Pancreas (tissue), 10 donors: ENCODE measurements at regions not wholly inside any gene's neighbourhood (a gene's known extent, or its start where the extent isn't known, plus 50 kb on each side); places are given as distances from the start of the nearest gene placed in this dataset.
"Not testable (repeated sequence)": the region's sequence is repeated elsewhere in the genome, so short reads cannot be mapped to it uniquely, and the experiment has no call there.

Experiments
- ATAC-seq, 4 donors: fragments of 200-7000 bp; cut with Tn5 transposase; one replicate each; pipeline versions ENCODE4 v1.8.0 to v1.9.1; 2020; ENCODE audit warnings: mild to moderate bottlenecking in 4 of 4, moderate library complexity in 4 of 4
- DNase-seq, 6 donors: peaks; one replicate each; pipeline ENCODE4 v3.0.0-alpha.2; 2020
- FAIRE-seq: peaks from 2 replicates; lab custom pipeline; 2012; peaks lifted over from hg19 to GRCh38; lab: Jason Lieb, UNC
- H3K27ac ChIP-seq, 4 donors: fragments of 200-600 bp; sonication (generic); 1 replicate in 3 of 4; 2 replicates in 1 of 4; pipeline versions ENCODE4 v1.5.0 to v1.8.0; 2020
- H3K27me3 ChIP-seq, 4 donors: fragments of 200-600 bp; one replicate each; pipeline ENCODE4 v1.8.0; 2021
- H3K36me3 ChIP-seq, 3 donors: fragments of 200-600 bp; sonication (generic) in 1 of 3; one replicate each; pipeline versions ENCODE4 v1.5.0 to v1.8.0; 2020 to 2021
- H3K4me1 ChIP-seq, 3 donors: fragments of 200-600 bp; one replicate each; pipeline ENCODE4 v1.8.0; 2021
- H3K4me3 ChIP-seq, 4 donors: fragments of 200-600 bp; sonication (generic) in 2 of 4; one replicate each; pipeline versions ENCODE4 v1.5.0 to v1.8.0; 2020 to 2021
- H3K9me3 ChIP-seq, 4 donors: fragments of 200-600 bp; one replicate each; pipeline ENCODE4 v1.8.0; 2021
- CTCF ChIP-seq, 4 donors: fragments of 200-600 bp; sonication (generic) in 3 of 4; IDR thresholded peaks; one replicate each; pipeline versions ENCODE4 v1.5.0 to v1.8.0; 2021; ENCODE audit warnings: antibody characterized with exemption in 4 of 4
- WGBS, 2 donors: extraction: QIAGEN DNeasy Blood & Tissue Kit; methylation state at CpG; one replicate each; pipeline ENCODE4 v1.1.7; 2013; 5-methylcytosine and 5-hydroxymethylcytosine counted together
- intact Hi-C, 3 donors: fragments of 100-400 bp; cut with DNase I; formaldehyde crosslinking; loops; one replicate each; pipeline versions ENCODE4 v1.11.1 to v1.14.2; 2022
- donor health status: healthy with polysubstance abuse.
- donor health status: DM: no; HTN: no; CAD: no; lungs with moderate emphysema.
- donor health status: DM: no; HTN: no; CAD: no.
- donor health status: control.
- donor health status: control.
- donor health status: Bipolar disorder and iron deficiency.
- donor health status: DM: yes; HTN: yes; CAD: no.
- donor health status: DM: no; HTN: no; CAD: no.
- donor health status: DM: no; HTN: no; CAD: no.
- donor health status: DM: yes; HTN: yes; CAD: no.

GRCh38 chr2:65985986-65986385, 448.9 kb upstream of the MEIS1 start:
- TF ChIP-seq CTCF (IDR thresholded peaks at IDR 0.05): no peak
- Histone ChIP-seq H3K4me1 (no peaks in the 10 kb centered on the region), H3K27ac (no peak overlapping the region), H3K9me3 (no peaks in the 10 kb centered on the region), H3K36me3 (no peaks in the 10 kb centered on the region), H3K4me3 (no peak overlapping the region), H3K27me3 (no peaks in the 10 kb centered on the region)
- DNase-seq: no peak
- ATAC-seq: no peak
- intact Hi-C loops: no loop called here
- FAIRE-seq: no peak

DNA sequence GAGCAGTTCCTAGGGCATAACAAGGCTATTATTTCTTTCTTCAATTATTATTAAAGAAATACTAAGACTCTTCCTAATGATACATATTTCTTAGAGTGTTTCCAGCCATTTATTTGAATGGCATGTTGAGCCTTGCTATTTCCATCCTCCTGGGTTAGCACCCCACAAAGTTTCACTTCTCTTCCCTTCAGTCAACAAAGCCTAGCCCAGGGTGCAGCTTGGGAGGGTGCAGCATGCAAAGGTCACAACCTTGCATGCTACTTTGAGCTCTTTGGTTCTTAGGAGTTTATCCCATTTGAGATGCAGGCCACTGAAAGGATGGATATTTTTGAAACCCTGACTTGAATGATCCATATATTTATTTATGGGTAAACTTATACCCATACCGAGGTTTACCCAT, 454.4 kb upstream of the MEIS1 start:
- intact Hi-C loops: no loop called here
- H3K9me3 ChIP-seq: no peaks in the 10 kb centered on the region
- DNase-seq: no peak
- no peak for FAIRE-seq
- no peaks in the 10 kb centered on the region for H3K27me3 ChIP-seq
- H3K27ac ChIP-seq: no peak overlapping the region
- no peaks in the 10 kb centered on the region for H3K4me1 ChIP-seq
- H3K36me3 ChIP-seq: no peaks in the 10 kb centered on the region
- ATAC-seq: no peak
- H3K4me3 ChIP-seq: no peak overlapping the region
- no peak for TF ChIP-seq CTCF (IDR thresholded peaks at IDR 0.05)
- 62 to 81% methylated on average over 1 of the region's 1 CpG for WGBS, 2 donors

GRCh38 chr2:65979446-65979845, 455.5 kb upstream of the MEIS1 start:
- FAIRE-seq: no peak
- no peak for TF ChIP-seq CTCF (IDR thresholded peaks at IDR 0.05)
- 72 to 81% methylated on average over 7 of the region's 7 CpGs for WGBS, 2 donors
- Histone ChIP-seq H3K27ac (no peak overlapping the region), H3K4me3 (no peak overlapping the region), H3K27me3 (no peaks in the 10 kb centered on the region), H3K9me3 (no peaks in the 10 kb centered on the region), H3K36me3 (no peaks in the 10 kb centered on the region), H3K4me1 (no peaks in the 10 kb centered on the region)
- no peak for ATAC-seq
- DNase-seq: no peak
- intact Hi-C loops: no loop called here

- intact Hi-C loops: no loop called here
- Histone ChIP-seq H3K9me3 (no peaks in the 10 kb centered on the region), H3K27ac (no peak overlapping the region), H3K36me3 (no peaks in the 10 kb centered on the region), H3K4me1 (peaks cover 5 to 7% (median 5%) of the 10 kb centered on the region in 3 donors), H3K4me3 (no peak overlapping the region), H3K27me3 (no peaks in the 10 kb centered on the region)
- ATAC-seq (no peak), DNase-seq (no peak), FAIRE-seq (no peak)
- TF ChIP-seq CTCF (IDR thresholded peaks at IDR 0.05): no peak
- 75 to 86% methylated on average over 3 of the region's 3 CpGs for WGBS, 2 donors
Observed at GRCh38 chr2:65974067-65974723, 460.7 kb upstream of the MEIS1 start.

GRCh38 chr2:65969161-65969560, 465.8 kb upstream of the MEIS1 start:
- peak; percentile 75 to 95 (median 91) for ATAC-seq
- no peaks in the 10 kb centered on the region for H3K27me3 ChIP-seq
- no peaks in the 10 kb centered on the region for H3K9me3 ChIP-seq
- 10 to 12% methylated on average over 3 of the region's 3 CpGs for WGBS, 2 donors
- TF ChIP-seq CTCF (IDR thresholded peaks at IDR 0.05): no peak
- DNase-seq: peak in 3 of 6 donors; percentile 14 to 23 (median 19)
- H3K36me3 ChIP-seq: no peaks in the 10 kb centered on the region
- no peak overlapping the region for H3K27ac ChIP-seq
- H3K4me1 ChIP-seq: peaks cover 5 to 10% (median 7%) of the 10 kb centered on the region in 3 donors
- intact Hi-C loops: no loop called here
- no peak overlapping the region for H3K4me3 ChIP-seq
- FAIRE-seq: no peak

DNA sequence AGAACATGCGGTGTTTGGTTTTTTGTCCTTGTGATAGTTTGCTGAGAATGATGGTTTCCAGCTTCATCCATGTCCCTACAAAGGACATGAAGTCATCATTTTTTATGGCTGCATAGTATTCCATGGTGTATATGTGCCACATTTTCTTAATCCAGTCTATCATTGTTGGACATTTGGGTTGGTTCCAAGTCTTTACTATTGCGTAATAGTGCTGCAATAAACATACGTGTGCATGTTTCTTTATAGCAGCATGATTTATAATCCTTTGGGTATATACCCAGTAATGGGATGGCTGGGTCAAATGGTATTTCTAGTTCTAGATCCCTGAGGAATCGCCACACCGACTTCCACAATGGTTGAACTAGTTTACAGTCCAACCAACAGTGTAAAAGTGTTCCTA, 471.6 kb upstream of the MEIS1 start:
- FAIRE-seq, ATAC-seq, H3K9me3 ChIP-seq, H3K4me3 ChIP-seq, H3K36me3 ChIP-seq, H3K27ac ChIP-seq, intact Hi-C loops, H3K27me3 ChIP-seq, DNase-seq, H3K4me1 ChIP-seq: not testable (repeated sequence)
- WGBS, 2 donors: 89% methylated on average over 2 of the region's 5 CpGs; no CpG with 5 or more reads in 1 of the 2 donors
